Mammary epithelial cell (primary cell): ENCODE measurements at regions not wholly inside any gene's neighbourhood (a gene's known extent, or its start where the extent isn't known, plus 50 kb on each side); places are given as distances from the start of the nearest gene placed in this dataset.

ENCODE experiments used
- EZH2 ChIP-seq: IDR thresholded peaks from 2 replicates; pipeline ENCODE4 v1.6.1; 2012; ENCODE audit warnings: low read length, inconsistent platforms, borderline replicate concordance
- TF ChIP-seq, protein P1 (sequence below), 2 donors: IDR thresholded peaks in 1 of 2; conservative IDR thresholded peaks in 1 of 2; 2 replicates each; pipeline ENCODE4 v1.5.1; 2011 to 2012; ENCODE audit warnings: inconsistent platforms in 2 of 2, low read length in 2 of 2, mild to moderate bottlenecking in 2 of 2, control low read depth in 1 of 2, low read depth in 1 of 2; ENCODE audit not compliant: insufficient read depth in 1 of 2; ENCODE audit errors: extremely low read depth in 1 of 2

GRCh38 chr13:79803296-79803695 is 322.3 kb downstream of the NDFIP2 start:
- TF ChIP-seq, protein P1, sequence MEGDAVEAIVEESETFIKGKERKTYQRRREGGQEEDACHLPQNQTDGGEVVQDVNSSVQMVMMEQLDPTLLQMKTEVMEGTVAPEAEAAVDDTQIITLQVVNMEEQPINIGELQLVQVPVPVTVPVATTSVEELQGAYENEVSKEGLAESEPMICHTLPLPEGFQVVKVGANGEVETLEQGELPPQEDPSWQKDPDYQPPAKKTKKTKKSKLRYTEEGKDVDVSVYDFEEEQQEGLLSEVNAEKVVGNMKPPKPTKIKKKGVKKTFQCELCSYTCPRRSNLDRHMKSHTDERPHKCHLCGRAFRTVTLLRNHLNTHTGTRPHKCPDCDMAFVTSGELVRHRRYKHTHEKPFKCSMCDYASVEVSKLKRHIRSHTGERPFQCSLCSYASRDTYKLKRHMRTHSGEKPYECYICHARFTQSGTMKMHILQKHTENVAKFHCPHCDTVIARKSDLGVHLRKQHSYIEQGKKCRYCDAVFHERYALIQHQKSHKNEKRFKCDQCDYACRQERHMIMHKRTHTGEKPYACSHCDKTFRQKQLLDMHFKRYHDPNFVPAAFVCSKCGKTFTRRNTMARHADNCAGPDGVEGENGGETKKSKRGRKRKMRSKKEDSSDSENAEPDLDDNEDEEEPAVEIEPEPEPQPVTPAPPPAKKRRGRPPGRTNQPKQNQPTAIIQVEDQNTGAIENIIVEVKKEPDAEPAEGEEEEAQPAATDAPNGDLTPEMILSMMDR (conservative IDR thresholded peaks at IDR 0.05 in 1 of 2, IDR thresholded peaks at IDR 0.05 in 1 of 2; ENCODE audit: extremely low read depth in 1 of 2, insufficient read depth in 1 of 2, low read depth in 1 of 2, low read length in 2 of 2): no peak
- TF ChIP-seq EZH2: no peak
